Right lobe of liver (tissue), 6 donors: ENCODE measurements at regions not wholly inside any gene's neighbourhood (a gene's known extent, or its start where the extent isn't known, plus 50 kb on each side); places are given as distances from the start of the nearest gene placed in this dataset.

ENCODE experiments used
- ATAC-seq, 4 donors: fragments of 200-7000 bp; cut with Tn5 transposase; one replicate each; pipeline ENCODE4 v1.9.1; 2020; ENCODE audit warnings: mild to moderate bottlenecking in 4 of 4, moderate library complexity in 4 of 4
- DNase-seq, 3 donors: peaks; one replicate each; pipeline ENCODE4 v3.0.0-alpha.2; 2020
- H3K27ac ChIP-seq, 3 donors: fragments of 200-600 bp; one replicate each; pipeline ENCODE4 v1.8.0; 2022
- H3K27me3 ChIP-seq, 2 donors: fragments of 200-600 bp; one replicate each; pipeline ENCODE4 v1.8.0; 2022
- H3K36me3 ChIP-seq, 4 donors: fragments of 200-600 bp; sonication (generic) in 1 of 4; one replicate each; pipeline versions ENCODE4 v1.5.1 to v1.8.0; 2017 to 2022; ENCODE audit warnings: control low read depth in 1 of 4
- H3K4me1 ChIP-seq, 4 donors: fragments of 200-600 bp; sonication (generic) in 1 of 4; one replicate each; pipeline versions ENCODE4 v1.5.1 to v1.8.0; 2017 to 2022; ENCODE audit warnings: control low read depth in 1 of 4
- H3K4me3 ChIP-seq, 3 donors: fragments of 200-600 bp; one replicate each; pipeline ENCODE4 v1.8.0; 2022
- H3K9me3 ChIP-seq, 4 donors: fragments of 200-600 bp; sonication (generic) in 1 of 4; one replicate each; pipeline versions ENCODE4 v1.5.1 to v1.8.0; 2017 to 2022; ENCODE audit warnings: control low read depth in 1 of 4
- POLR2A ChIP-seq: fragments of 450-650 bp; IDR thresholded peaks from one replicate; pipeline ENCODE4 v1.6.1; 2017; ENCODE audit warnings: antibody characterized with exemption, mild to moderate bottlenecking
- WGBS: methylation state at CpG from one replicate; pipeline ENCODE4 v1.1.6; 2018; ENCODE audit warnings: low coverage, low lambda C conversion rate; ENCODE audit not compliant: insufficient coverage; ENCODE audit errors: missing lambda C conversion rate; 5-methylcytosine and 5-hydroxymethylcytosine counted together
- intact Hi-C, 2 donors: fragments of 100-400 bp; cut with DNase I; formaldehyde crosslinking; loops; one replicate each; pipeline versions ENCODE4 v1.11.2 to v1.14.1; 2022
- TF ChIP-seq, protein P1 (sequence below), 4 donors: fragments of 200-600 bp in 3 of 4; fragments of 450-650 bp in 1 of 4; IDR thresholded peaks; one replicate each; pipeline versions ENCODE4 v1.5.1 to v1.8.0; 2016 to 2022; ENCODE audit warnings: antibody characterized with exemption in 4 of 4, mild to moderate bottlenecking in 2 of 4
- donor health status: DM: no; HTN: yes; CAD: no.
- donor health status: DM: no; HTN: no; CAD: no.
- donor health status: DM: no; HTN: no; CAD: no.
- donor health status: DM: no; HTN: yes; CAD: no.
- donor health status: DM: no; HTN: yes; CAD: no.

DNA sequence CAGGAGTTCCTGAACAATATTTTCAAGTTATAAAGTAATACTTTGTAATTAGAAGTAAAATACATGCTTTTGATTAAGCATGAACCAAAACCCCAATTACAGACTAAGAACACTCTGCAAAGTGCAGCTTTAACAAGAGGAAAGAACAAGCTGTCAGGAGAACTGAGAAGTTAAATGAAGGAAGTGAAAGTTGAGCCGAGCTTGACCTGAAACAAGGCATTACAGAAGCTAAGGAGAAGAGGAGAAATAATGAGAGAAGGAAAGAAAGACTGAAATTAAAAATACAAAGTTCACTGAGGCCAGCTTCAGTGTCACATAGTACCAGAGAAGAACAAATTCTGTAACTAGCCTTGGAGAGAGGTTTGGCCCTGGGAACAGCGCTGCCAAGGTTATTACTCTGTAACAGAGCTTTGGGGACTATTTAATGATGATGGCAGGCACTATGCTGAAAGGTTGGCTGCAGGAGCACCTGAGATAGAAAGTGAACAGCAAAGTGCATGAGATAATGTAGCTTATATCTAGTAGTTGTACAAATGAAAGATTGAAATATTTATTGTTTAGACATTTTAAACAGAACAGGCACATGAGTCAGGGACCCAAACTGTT lies 241.9 kb upstream of the PEX5L start:
- Histone ChIP-seq H3K27me3 (no peaks in the 10 kb centered on the region), H3K4me3 (no peak overlapping the region), H3K4me1 (no peaks in the 10 kb centered on the region), H3K27ac (no peak overlapping the region), H3K36me3 (no peaks in the 10 kb centered on the region), H3K9me3 (no peaks in the 10 kb centered on the region)
- intact Hi-C loops: no loop called here
- ATAC-seq (peak in 1 of 4 donors; percentile 44), DNase-seq (no peak)
- TF ChIP-seq, protein P1, sequence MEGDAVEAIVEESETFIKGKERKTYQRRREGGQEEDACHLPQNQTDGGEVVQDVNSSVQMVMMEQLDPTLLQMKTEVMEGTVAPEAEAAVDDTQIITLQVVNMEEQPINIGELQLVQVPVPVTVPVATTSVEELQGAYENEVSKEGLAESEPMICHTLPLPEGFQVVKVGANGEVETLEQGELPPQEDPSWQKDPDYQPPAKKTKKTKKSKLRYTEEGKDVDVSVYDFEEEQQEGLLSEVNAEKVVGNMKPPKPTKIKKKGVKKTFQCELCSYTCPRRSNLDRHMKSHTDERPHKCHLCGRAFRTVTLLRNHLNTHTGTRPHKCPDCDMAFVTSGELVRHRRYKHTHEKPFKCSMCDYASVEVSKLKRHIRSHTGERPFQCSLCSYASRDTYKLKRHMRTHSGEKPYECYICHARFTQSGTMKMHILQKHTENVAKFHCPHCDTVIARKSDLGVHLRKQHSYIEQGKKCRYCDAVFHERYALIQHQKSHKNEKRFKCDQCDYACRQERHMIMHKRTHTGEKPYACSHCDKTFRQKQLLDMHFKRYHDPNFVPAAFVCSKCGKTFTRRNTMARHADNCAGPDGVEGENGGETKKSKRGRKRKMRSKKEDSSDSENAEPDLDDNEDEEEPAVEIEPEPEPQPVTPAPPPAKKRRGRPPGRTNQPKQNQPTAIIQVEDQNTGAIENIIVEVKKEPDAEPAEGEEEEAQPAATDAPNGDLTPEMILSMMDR (IDR thresholded peaks at IDR 0.05): no peak
- TF ChIP-seq POLR2A: no peak
- WGBS: 34% methylated on average over 2 of the region's 2 CpGs

DNA sequence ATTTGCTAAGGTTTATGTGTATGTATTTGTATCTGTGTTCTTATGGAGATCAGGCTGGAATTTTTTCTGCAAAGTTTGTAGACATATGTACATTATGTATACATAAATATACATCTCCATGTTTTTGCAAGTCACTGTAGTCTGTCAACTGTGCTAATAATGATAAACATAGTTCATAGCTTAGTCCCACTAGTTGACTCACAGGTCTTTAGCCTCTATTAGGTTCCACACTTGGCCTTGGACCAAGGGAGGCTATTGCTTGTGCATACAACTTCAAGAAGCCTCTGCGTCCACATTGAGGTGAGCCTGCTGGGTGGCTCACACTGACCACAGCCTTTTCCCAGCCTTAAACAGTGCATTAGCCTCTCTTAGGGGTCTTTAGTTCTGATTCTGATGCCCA lies 243.8 kb upstream of the PEX5L start:
- intact Hi-C loops: no loop called here
- ATAC-seq (no peak), DNase-seq (no peak)
- Histone ChIP-seq H3K4me1 (no peaks in the 10 kb centered on the region), H3K36me3 (no peaks in the 10 kb centered on the region), H3K27me3 (no peaks in the 10 kb centered on the region), H3K27ac (no peak overlapping the region), H3K9me3 (no peaks in the 10 kb centered on the region), H3K4me3 (no peak overlapping the region)
- 56% methylated on average over 1 of the region's 1 CpG for WGBS
- TF ChIP-seq POLR2A: no peak
- TF ChIP-seq, protein P1 (IDR thresholded peaks at IDR 0.05): no peak

DNA sequence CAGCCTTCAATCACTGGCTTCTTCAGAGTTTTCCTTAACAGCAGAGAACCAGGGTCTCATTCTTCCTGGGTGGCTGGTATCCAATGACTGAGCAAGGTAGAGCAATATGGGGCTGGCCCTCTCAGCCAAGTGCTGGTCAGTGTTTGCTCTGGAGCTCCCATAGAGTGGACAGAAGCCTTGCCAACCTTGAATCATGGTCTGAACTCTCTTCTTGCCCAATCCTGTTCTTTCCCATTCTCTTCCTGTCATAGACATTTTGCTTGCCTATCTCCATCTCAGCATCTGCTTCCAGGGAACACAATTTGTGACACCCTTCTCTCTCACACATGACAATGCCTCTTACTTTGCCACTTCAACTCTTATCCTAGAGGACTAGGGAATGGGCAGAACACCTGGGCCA lies 245.6 kb upstream of the PEX5L start:
- Histone ChIP-seq H3K9me3 (no peaks in the 10 kb centered on the region), H3K4me3 (no peak overlapping the region), H3K36me3 (no peaks in the 10 kb centered on the region), H3K27ac (no peak overlapping the region), H3K27me3 (no peaks in the 10 kb centered on the region), H3K4me1 (no peaks in the 10 kb centered on the region)
- ATAC-seq (no peak), DNase-seq (no peak)
- TF ChIP-seq POLR2A: no peak
- TF ChIP-seq, protein P1 (IDR thresholded peaks at IDR 0.05): no peak
- intact Hi-C loops: no loop called here

DNA sequence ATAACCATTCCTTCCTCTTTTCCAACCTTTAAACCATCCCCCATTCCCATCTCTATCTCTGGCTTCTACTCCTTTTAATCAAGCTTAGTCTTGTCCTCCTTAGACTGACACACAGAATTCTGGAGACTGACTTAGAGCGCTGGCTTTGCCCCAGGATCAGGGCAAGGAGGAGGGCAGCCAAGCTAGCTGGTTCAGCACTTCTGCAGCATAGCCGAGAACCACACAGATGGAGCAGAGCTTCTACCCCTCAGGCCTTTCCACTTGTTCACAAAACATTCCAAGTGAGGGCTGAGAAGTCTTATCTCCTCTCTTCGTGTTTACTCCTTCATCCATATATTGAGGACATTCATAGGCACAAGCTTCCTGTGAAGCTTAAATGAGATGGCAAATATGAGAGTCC lies 246.5 kb upstream of the PEX5L start:
- Histone ChIP-seq H3K36me3 (no peaks in the 10 kb centered on the region), H3K4me3 (no peak overlapping the region), H3K27ac (no peak overlapping the region), H3K4me1 (no peaks in the 10 kb centered on the region), H3K9me3 (no peaks in the 10 kb centered on the region), H3K27me3 (no peaks in the 10 kb centered on the region)
- ATAC-seq (no peak), DNase-seq (no peak)
- TF ChIP-seq, protein P1 (IDR thresholded peaks at IDR 0.05): no peak
- TF ChIP-seq POLR2A: no peak
- WGBS: 63% methylated on average over 3 of the region's 3 CpGs
- intact Hi-C loops: no loop called here
